Endodermal cell (in vitro differentiated cells): ENCODE measurements at regions not wholly inside any gene's neighbourhood (a gene's known extent, or its start where the extent isn't known, plus 50 kb on each side); places are given as distances from the start of the nearest gene placed in this dataset.

ENCODE experiments used
- DNase-seq: peaks from one replicate; pipeline ENCODE4 v3.0.0-alpha.2; 2017
- H3K27ac ChIP-seq: 2 replicates; pipeline ENCODE4 v1.5.1; 2013; ENCODE audit warnings: mild to moderate bottlenecking, low read depth, low read length, moderate library complexity
- H3K27me3 ChIP-seq: 2 replicates; pipeline ENCODE4 v1.6.1; 2013; ENCODE audit warnings: mild to moderate bottlenecking, low read length, moderate library complexity; ENCODE audit not compliant: insufficient read depth, control insufficient read depth, poor library complexity, severe bottlenecking
- H3K36me3 ChIP-seq: 2 replicates; pipeline ENCODE4 v1.7.0; 2013; ENCODE audit warnings: mild to moderate bottlenecking, low read length, moderate library complexity; ENCODE audit not compliant: control insufficient read depth, insufficient read depth
- H3K4me1 ChIP-seq: one replicate; pipeline ENCODE4 v1.7.0; 2013; ENCODE audit warnings: low read length; ENCODE audit not compliant: control insufficient read depth, insufficient read depth
- H3K4me3 ChIP-seq: 2 replicates; pipeline ENCODE4 v1.5.1; 2013; ENCODE audit warnings: mild to moderate bottlenecking, low read length, moderate library complexity
- H3K9ac ChIP-seq: 2 replicates; pipeline ENCODE4 v1.6.1; 2013; ENCODE audit warnings: mild to moderate bottlenecking, low read length, moderate library complexity; ENCODE audit not compliant: poor library complexity, severe bottlenecking; ENCODE audit errors: extremely low read depth
- H3K9me3 ChIP-seq: 2 replicates; pipeline ENCODE4 v1.6.1; 2013; ENCODE audit warnings: mild to moderate bottlenecking, low read length, moderate library complexity; ENCODE audit not compliant: control insufficient read depth
- H3K27ac Mint-ChIP-seq: 2 replicates; pipeline ENCODE4 v1.8.0; 2020; ENCODE audit warnings: mixed read lengths
- H3K27me3 Mint-ChIP-seq: 2 replicates; pipeline ENCODE4 v1.8.0; 2021; ENCODE audit warnings: mild to moderate bottlenecking, mixed read lengths; ENCODE audit not compliant: insufficient read depth
- H3K36me3 Mint-ChIP-seq: 2 replicates; pipeline ENCODE4 v1.8.0; 2020; ENCODE audit warnings: low read depth, mixed read lengths
- H3K4me1 Mint-ChIP-seq: 2 replicates; pipeline ENCODE4 v1.8.0; 2020; ENCODE audit warnings: mixed read lengths
- H3K4me3 Mint-ChIP-seq: 2 replicates; pipeline ENCODE4 v1.8.0; 2020; ENCODE audit warnings: mild to moderate bottlenecking, moderate library complexity, mixed read lengths
- H3K9me3 Mint-ChIP-seq: 2 replicates; pipeline ENCODE4 v1.8.0; 2020; ENCODE audit warnings: mild to moderate bottlenecking, mixed read lengths
- CTCF ChIP-seq: fragments of 200-600 bp; sonication (generic); conservative IDR thresholded peaks from 2 replicates; pipeline ENCODE4 v1.5.0; 2021; ENCODE audit warnings: antibody characterized with exemption, mild to moderate bottlenecking
- WGBS, 2 experiments: methylation state at CpG; one replicate each; pipeline versions ENCODE4 v1.1.5 to v1.1.7; 2013; ENCODE audit warnings: missing lambda C conversion rate in 2 of 2, mixed read lengths in 1 of 2; ENCODE audit not compliant: insufficient coverage in 1 of 2, insufficient read length in 1 of 2; 5-methylcytosine and 5-hydroxymethylcytosine counted together

GRCh38 chr9:108702681-108703080, 153.1 kb downstream of the ACTL7B start:
- Mint-ChIP-seq H3K4me1 (peaks cover 7% of the 10 kb centered on the region), H3K27me3 (peaks cover 16% of the 10 kb centered on the region), H3K9me3 (no peaks in the 10 kb centered on the region), H3K27ac (no peak overlapping the region), H3K4me3 (no peak overlapping the region), H3K36me3 (no peaks in the 10 kb centered on the region)
- H3K4me3 ChIP-seq: no peak overlapping the region
- H3K9me3 ChIP-seq: no peaks in the 10 kb centered on the region
- no peaks in the 10 kb centered on the region for H3K4me1 ChIP-seq
- no peak for DNase-seq
- H3K27me3 ChIP-seq: no peaks in the 10 kb centered on the region
- H3K36me3 ChIP-seq: no peaks in the 10 kb centered on the region
- WGBS, 2 experiments: 72 to 94% methylated on average over 3 to 4 of the region's 4 CpGs
- H3K9ac ChIP-seq: no peak overlapping the region
- TF ChIP-seq CTCF: no peak
- no peak overlapping the region for H3K27ac ChIP-seq

GRCh38 chr9:108698801-108699200, 157.0 kb downstream of the ACTL7B start:
- Mint-ChIP-seq H3K27ac (no peak overlapping the region), H3K4me3 (no peak overlapping the region), H3K9me3 (no peaks in the 10 kb centered on the region), H3K4me1 (no peaks in the 10 kb centered on the region), H3K36me3 (no peaks in the 10 kb centered on the region), H3K27me3 (no peaks in the 10 kb centered on the region)
- no peak for TF ChIP-seq CTCF
- Histone ChIP-seq H3K9me3 (no peaks in the 10 kb centered on the region), H3K4me1 (no peaks in the 10 kb centered on the region), H3K27ac (no peak overlapping the region), H3K36me3 (no peaks in the 10 kb centered on the region), H3K4me3 (no peak overlapping the region), H3K27me3 (no peaks in the 10 kb centered on the region), H3K9ac (no peak overlapping the region)
- 50 to 80% methylated on average over 1 of the region's 1 CpG for WGBS, 2 experiments
- DNase-seq: no peak

- no peak overlapping the region for H3K4me3 ChIP-seq
- TF ChIP-seq CTCF: no peak
- Mint-ChIP-seq H3K27me3 (no peaks in the 10 kb centered on the region), H3K36me3 (no peaks in the 10 kb centered on the region), H3K27ac (no peak overlapping the region), H3K9me3 (no peaks in the 10 kb centered on the region), H3K4me3 (no peak overlapping the region), H3K4me1 (no peaks in the 10 kb centered on the region)
- no peak for DNase-seq
- no peaks in the 10 kb centered on the region for H3K27me3 ChIP-seq
- no peak overlapping the region for H3K27ac ChIP-seq
- whole genome bisulfite sequencing, 2 experiments: 85 to 86% methylated on average over 2 of the region's 2 CpGs
- H3K4me1 ChIP-seq: no peaks in the 10 kb centered on the region
- no peaks in the 10 kb centered on the region for H3K36me3 ChIP-seq
- H3K9ac ChIP-seq: no peak overlapping the region
- no peaks in the 10 kb centered on the region for H3K9me3 ChIP-seq
These were observed 157.6 kb downstream of the ACTL7B start for GRCh38 chr9:108698231-108698630.
